ENCODE measurements at regions not wholly inside any gene's neighbourhood (a gene's known extent, or its start where the extent isn't known, plus 50 kb on each side); places are given as distances from the start of the nearest gene placed in this dataset.
"Not testable (repeated sequence)": the region's sequence is repeated elsewhere in the genome, so short reads cannot be mapped to it uniquely, and the experiment has no call there.

DNA sequence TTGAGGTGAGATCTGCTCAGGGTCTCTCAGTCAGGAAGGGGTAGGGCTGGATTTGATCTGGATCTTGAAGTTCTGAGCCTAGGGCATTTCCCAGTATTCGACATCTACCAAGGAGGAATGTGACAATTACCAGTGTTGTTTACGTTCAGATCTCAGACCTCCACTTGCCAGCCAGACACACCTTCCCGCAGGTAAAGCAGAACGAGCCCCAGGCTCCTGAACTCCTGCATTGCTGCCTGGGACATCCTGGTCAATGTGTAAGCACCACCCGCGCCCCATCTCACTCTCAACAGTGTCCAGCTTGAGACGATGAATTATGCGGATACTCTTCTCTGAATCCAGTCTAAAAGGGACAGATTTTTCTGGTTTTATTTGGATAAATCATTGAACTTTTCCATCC is 56.7 kb upstream of the PTCH1 start:
- no peak for DNase-seq

- DNase-seq = no peak
Measured at GRCh38 chr9:95572381-95573151, 55.8 kb upstream of the PTCH1 start.

DNA sequence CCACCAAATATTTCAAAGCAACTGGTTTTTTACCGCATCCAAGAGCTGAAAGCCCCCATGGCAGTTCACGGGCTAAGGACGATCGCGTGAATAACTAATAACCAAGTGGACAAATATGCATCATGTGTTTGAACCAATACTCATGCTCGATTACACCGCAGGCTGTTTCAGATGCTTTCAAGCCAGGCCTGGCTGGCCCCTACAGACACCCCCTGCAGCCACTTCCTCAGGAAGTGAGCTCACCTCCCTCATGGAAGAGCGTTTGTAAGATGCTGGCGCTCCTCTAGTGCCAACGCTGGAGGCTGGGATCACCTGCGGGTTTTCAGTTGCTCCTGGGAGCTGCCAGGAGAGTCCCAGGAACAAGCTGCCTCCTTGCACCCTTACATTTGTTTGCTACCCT is 53.9 kb upstream of the PTCH1 start:
- no peak for DNase-seq

DNA sequence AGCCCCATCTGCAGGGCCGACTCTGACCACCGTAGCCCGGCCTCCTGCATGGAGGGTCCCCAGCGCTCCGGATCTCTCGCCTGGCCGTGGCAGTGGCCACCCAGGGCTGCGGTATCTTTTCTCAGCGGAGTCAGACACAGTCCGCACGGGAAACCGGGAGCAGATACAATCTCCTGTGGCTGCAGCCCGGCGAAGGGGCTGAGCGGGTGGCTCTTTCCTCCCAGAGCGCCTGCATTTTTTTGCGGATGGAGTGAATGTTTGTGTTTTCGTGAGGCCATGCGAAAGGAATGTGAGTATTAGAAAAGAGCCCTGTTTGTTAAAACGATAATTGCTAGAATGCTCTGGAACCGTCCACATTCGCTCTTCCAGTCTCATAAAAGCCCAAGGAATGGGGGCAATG is 53.4 kb upstream of the PTCH1 start:
- no peak for DNase-seq

GRCh38 chr9:95568735-95569134 is 52.0 kb upstream of the PTCH1 start:
- DNase-seq = not testable (repeated sequence)

All from activated naive CD4-positive, alpha-beta T cell (primary cell).